Epithelial cell of prostate (primary cell): ENCODE measurements at regions not wholly inside any gene's neighbourhood (a gene's known extent, or its start where the extent isn't known, plus 50 kb on each side); places are given as distances from the start of the nearest gene placed in this dataset.
"Not testable (repeated sequence)": the region's sequence is repeated elsewhere in the genome, so short reads cannot be mapped to it uniquely, and the experiment has no call there.

Experiments used
- DNase-seq: peaks from one replicate; pipeline ENCODE4 v3.0.0-alpha.2; 2011; ENCODE audit warnings: low read depth, low spot score
- H3K27ac ChIP-seq: fragments of 450-650 bp; 2 replicates; pipeline ENCODE4 v1.5.1; 2017; ENCODE audit warnings: mild to moderate bottlenecking

GRCh38 chr3:151599103-151599672 is 134.5 kb upstream of the AADACL2 start:
- H3K27ac ChIP-seq = no peak overlapping the region
- no peak for DNase-seq

- DNase-seq = no peak
- no peak overlapping the region for H3K27ac ChIP-seq
Measured at GRCh38 chr3:151596940-151597339, 136.1 kb upstream of the IGSF10 start.

GRCh38 chr3:151593928-151594327 is 133.1 kb upstream of the IGSF10 start:
- no peak for DNase-seq
- H3K27ac ChIP-seq = no peak overlapping the region

GRCh38 chr3:151592287-151592686 is 131.4 kb upstream of the IGSF10 start:
- H3K27ac ChIP-seq = no peak overlapping the region
- DNase-seq = no peak

- H3K27ac ChIP-seq = no peak overlapping the region
- no peak for DNase-seq
Measured at GRCh38 chr3:151591441-151591840, 130.6 kb upstream of the IGSF10 start.

GRCh38 chr3:151589311-151589710 is 128.4 kb upstream of the IGSF10 start:
- no peak for DNase-seq
- H3K27ac ChIP-seq = no peak overlapping the region

GRCh38 chr3:151587659-151588058 is 126.8 kb upstream of the IGSF10 start:
- DNase-seq, H3K27ac ChIP-seq: not testable (repeated sequence)

GRCh38 chr3:151584566-151584965 is 123.7 kb upstream of the IGSF10 start:
- no peak for DNase-seq
- no peak overlapping the region for H3K27ac ChIP-seq

GRCh38 chr3:151581035-151581434 is 120.2 kb upstream of the IGSF10 start:
- H3K27ac ChIP-seq = no peak overlapping the region
- DNase-seq = no peak

GRCh38 chr3:151580591-151580990 is 119.7 kb upstream of the IGSF10 start:
- H3K27ac ChIP-seq = no peak overlapping the region
- peak; percentile 37 for DNase-seq

- no peak for DNase-seq
- H3K27ac ChIP-seq = no peak overlapping the region
Measured at GRCh38 chr3:151579571-151580270, 118.9 kb upstream of the IGSF10 start.

- no peak for DNase-seq
- no peak overlapping the region for H3K27ac ChIP-seq
Measured at GRCh38 chr3:151578495-151578894, 117.6 kb upstream of the IGSF10 start.

GRCh38 chr3:151576511-151577137 is 115.8 kb upstream of the IGSF10 start:
- no peak for DNase-seq

GRCh38 chr3:151568184-151568583 is 107.3 kb upstream of the IGSF10 start:
- no peak for DNase-seq
- H3K27ac ChIP-seq = no peak overlapping the region

More at GRCh38 chr3:151576511-151577137, 115.8 kb upstream of the IGSF10 start:
- no peak overlapping the region for H3K27ac ChIP-seq

- no peak for DNase-seq
Measured at GRCh38 chr3:151567477-151567876, 106.6 kb upstream of the IGSF10 start.

GRCh38 chr3:151564261-151564660 is 103.4 kb upstream of the IGSF10 start:
- no peak overlapping the region for H3K27ac ChIP-seq
- DNase-seq = no peak

More at GRCh38 chr3:151567477-151567876, 106.6 kb upstream of the IGSF10 start:
- H3K27ac ChIP-seq = no peak overlapping the region

- no peak for DNase-seq
- H3K27ac ChIP-seq = no peak overlapping the region
Measured at GRCh38 chr3:151563305-151563704, 102.4 kb upstream of the IGSF10 start.

GRCh38 chr3:151562891-151563290 is 102.0 kb upstream of the IGSF10 start:
- peak overlapping the region; percentile 9 for H3K27ac ChIP-seq
- DNase-seq = no peak

- no peak overlapping the region for H3K27ac ChIP-seq
- no peak for DNase-seq
Measured at GRCh38 chr3:151561878-151562277, 101.0 kb upstream of the IGSF10 start.

- H3K27ac ChIP-seq = no peak overlapping the region
- DNase-seq = no peak
Measured at GRCh38 chr3:151560738-151561137, 99.9 kb upstream of the IGSF10 start.

GRCh38 chr3:151559736-151560135 is 98.9 kb upstream of the IGSF10 start:
- no peak for DNase-seq
- H3K27ac ChIP-seq = no peak overlapping the region

- no peak overlapping the region for H3K27ac ChIP-seq
- DNase-seq = no peak
Measured at GRCh38 chr3:151558661-151559060, 97.8 kb upstream of the IGSF10 start.
